Kidney epithelial cell (primary cell): ENCODE measurements at regions not wholly inside any gene's neighbourhood (a gene's known extent, or its start where the extent isn't known, plus 50 kb on each side); places are given as distances from the start of the nearest gene placed in this dataset.

Experiments
- DNase-seq: peaks from one replicate; pipeline ENCODE4 v3.0.0-alpha.2; 2010; ENCODE audit warnings: low read depth
- H3K27me3 ChIP-seq: 2 replicates; pipeline ENCODE4 v1.6.0; 2011; ENCODE audit warnings: low read length; ENCODE audit not compliant: control insufficient read depth, insufficient read depth
- H3K36me3 ChIP-seq: 2 replicates; pipeline ENCODE4 v1.5.1; 2011; ENCODE audit warnings: low read length; ENCODE audit not compliant: control insufficient read depth, insufficient read depth
- H3K4me3 ChIP-seq: 2 replicates; pipeline ENCODE4 v1.5.1; 2011; ENCODE audit warnings: low read depth, mild to moderate bottlenecking, control low read depth, low read length
- TF ChIP-seq, protein P1 (sequence below): IDR thresholded peaks from 2 replicates; pipeline ENCODE4 v1.5.1; 2011; ENCODE audit warnings: mild to moderate bottlenecking, moderate library complexity, low read length, control low read depth, inconsistent platforms; ENCODE audit not compliant: insufficient read depth, poor library complexity, severe bottlenecking

- TF ChIP-seq, protein P1, sequence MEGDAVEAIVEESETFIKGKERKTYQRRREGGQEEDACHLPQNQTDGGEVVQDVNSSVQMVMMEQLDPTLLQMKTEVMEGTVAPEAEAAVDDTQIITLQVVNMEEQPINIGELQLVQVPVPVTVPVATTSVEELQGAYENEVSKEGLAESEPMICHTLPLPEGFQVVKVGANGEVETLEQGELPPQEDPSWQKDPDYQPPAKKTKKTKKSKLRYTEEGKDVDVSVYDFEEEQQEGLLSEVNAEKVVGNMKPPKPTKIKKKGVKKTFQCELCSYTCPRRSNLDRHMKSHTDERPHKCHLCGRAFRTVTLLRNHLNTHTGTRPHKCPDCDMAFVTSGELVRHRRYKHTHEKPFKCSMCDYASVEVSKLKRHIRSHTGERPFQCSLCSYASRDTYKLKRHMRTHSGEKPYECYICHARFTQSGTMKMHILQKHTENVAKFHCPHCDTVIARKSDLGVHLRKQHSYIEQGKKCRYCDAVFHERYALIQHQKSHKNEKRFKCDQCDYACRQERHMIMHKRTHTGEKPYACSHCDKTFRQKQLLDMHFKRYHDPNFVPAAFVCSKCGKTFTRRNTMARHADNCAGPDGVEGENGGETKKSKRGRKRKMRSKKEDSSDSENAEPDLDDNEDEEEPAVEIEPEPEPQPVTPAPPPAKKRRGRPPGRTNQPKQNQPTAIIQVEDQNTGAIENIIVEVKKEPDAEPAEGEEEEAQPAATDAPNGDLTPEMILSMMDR: no peak
- no peak for DNase-seq
- Histone ChIP-seq H3K27me3 (no peaks in the 10 kb centered on the region), H3K36me3 (no peaks in the 10 kb centered on the region), H3K4me3 (no peak overlapping the region)
These were observed 1286.6 kb upstream of the ZEB2 start for GRCh38 chr2:145806546-145806945.

GRCh38 chr2:145802133-145802532 lies 1282.2 kb upstream of the ZEB2 start:
- TF ChIP-seq, protein P1: no peak

GRCh38 chr2:145801210-145801609 lies 1281.3 kb upstream of the ZEB2 start:
- H3K36me3 ChIP-seq: no peaks in the 10 kb centered on the region
- TF ChIP-seq, protein P1: no peak
- H3K27me3 ChIP-seq: no peaks in the 10 kb centered on the region
- H3K4me3 ChIP-seq: no peak overlapping the region
- no peak for DNase-seq

More at GRCh38 chr2:145802133-145802532, 1282.2 kb upstream of the ZEB2 start:
- Histone ChIP-seq H3K4me3 (no peak overlapping the region), H3K36me3 (no peaks in the 10 kb centered on the region), H3K27me3 (no peaks in the 10 kb centered on the region)
- no peak for DNase-seq

GRCh38 chr2:145800151-145801091 lies 1280.5 kb upstream of the ZEB2 start:
- H3K36me3 ChIP-seq: no peaks in the 10 kb centered on the region
- H3K4me3 ChIP-seq: no peak overlapping the region
- TF ChIP-seq, protein P1: no peak
- DNase-seq: peak; percentile 59
- no peaks in the 10 kb centered on the region for H3K27me3 ChIP-seq

DNA sequence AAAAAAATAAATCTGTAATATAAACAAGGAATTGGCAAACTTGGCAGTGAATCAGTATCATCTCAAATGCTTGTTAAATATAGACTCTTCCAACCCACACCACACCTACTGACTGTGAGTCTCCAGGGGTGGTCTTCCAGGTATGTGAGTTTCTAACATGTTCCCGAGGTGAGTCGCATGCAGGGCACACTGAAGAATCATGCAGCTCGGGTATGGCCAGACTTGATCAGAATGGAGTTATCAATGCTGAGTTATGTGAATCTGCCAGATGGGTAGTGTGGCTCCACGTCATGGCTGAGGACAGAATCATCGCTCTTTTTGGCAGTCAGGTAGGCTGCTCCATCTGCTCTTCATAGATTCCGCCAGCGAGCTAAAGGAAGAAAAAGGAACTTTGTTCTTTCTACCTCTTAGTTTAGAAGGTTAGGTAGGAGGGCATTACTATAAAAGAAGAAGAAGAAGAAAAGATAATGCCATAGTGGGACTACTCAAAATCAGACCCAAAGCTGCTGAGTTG lies 1279.7 kb upstream of the ZEB2 start:
- H3K27me3 ChIP-seq: no peaks in the 10 kb centered on the region
- no peaks in the 10 kb centered on the region for H3K36me3 ChIP-seq
- no peak for DNase-seq
- H3K4me3 ChIP-seq: no peak overlapping the region
- TF ChIP-seq, protein P1: no peak
